ENCODE measurements at regions not wholly inside any gene's neighbourhood (a gene's known extent, or its start where the extent isn't known, plus 50 kb on each side); places are given as distances from the start of the nearest gene placed in this dataset.
"Not testable (repeated sequence)": the region's sequence is repeated elsewhere in the genome, so short reads cannot be mapped to it uniquely, and the experiment has no call there.

DNA sequence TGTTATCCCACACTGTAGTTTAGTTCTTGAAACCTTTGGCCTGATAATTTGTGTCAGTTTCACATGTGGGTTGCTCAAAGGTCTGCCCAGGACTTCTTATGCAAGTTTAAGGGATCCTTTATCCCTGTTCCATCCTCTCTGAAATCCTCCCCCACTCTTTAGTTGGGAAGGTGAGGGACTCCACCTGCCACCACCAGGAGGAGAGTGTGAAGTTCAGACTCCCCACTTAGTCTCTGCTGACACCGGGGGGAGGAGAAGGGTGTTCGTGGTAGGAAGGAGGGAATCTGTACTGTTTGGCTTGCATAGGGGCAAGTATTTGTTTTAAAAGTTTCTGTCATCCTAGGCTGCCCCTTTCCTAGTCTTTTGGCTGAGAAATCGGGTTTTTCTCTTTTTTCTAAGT lies 211.8 kb downstream of the PPP4R3C start:
- CTCF ChIA-PET, result no interaction called here
- POLR2A ChIA-PET, result no interaction called here
- TF ChIP-seq, protein P1, sequence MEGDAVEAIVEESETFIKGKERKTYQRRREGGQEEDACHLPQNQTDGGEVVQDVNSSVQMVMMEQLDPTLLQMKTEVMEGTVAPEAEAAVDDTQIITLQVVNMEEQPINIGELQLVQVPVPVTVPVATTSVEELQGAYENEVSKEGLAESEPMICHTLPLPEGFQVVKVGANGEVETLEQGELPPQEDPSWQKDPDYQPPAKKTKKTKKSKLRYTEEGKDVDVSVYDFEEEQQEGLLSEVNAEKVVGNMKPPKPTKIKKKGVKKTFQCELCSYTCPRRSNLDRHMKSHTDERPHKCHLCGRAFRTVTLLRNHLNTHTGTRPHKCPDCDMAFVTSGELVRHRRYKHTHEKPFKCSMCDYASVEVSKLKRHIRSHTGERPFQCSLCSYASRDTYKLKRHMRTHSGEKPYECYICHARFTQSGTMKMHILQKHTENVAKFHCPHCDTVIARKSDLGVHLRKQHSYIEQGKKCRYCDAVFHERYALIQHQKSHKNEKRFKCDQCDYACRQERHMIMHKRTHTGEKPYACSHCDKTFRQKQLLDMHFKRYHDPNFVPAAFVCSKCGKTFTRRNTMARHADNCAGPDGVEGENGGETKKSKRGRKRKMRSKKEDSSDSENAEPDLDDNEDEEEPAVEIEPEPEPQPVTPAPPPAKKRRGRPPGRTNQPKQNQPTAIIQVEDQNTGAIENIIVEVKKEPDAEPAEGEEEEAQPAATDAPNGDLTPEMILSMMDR (IDR thresholded peaks at IDR 0.05; ENCODE audit: control extremely low read depth, extremely low read depth, low read depth, missing control alignments), result no peak
- DNase-seq (ENCODE audit: extremely low spot score), result no peak

DNA sequence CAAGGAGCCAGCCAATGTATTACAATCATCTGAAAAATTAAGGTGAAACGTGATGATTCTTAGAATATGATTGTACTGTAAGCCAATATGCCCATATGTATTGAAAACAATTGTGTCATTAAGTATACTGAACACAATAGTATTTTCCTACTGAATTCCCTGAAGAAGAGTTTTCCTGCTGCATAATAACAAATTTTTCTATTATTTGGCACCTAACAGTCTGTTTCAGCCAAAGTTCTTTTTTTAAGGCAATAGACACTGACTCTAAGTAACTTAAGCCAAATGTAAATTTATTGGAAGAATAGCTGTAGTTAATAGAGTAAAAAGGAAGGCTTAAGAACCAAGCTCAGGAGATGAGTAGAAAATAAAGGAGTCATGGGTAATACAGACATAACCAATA lies 220.6 kb downstream of the PPP4R3C start:
- ChIA-PET POLR2A (no interaction called here), CTCF (no interaction called here)
- TF ChIP-seq, protein P1 (IDR thresholded peaks at IDR 0.05; ENCODE audit: control extremely low read depth, extremely low read depth, low read depth, missing control alignments), result no peak
- no peak for DNase-seq (ENCODE audit: extremely low spot score)

DNA sequence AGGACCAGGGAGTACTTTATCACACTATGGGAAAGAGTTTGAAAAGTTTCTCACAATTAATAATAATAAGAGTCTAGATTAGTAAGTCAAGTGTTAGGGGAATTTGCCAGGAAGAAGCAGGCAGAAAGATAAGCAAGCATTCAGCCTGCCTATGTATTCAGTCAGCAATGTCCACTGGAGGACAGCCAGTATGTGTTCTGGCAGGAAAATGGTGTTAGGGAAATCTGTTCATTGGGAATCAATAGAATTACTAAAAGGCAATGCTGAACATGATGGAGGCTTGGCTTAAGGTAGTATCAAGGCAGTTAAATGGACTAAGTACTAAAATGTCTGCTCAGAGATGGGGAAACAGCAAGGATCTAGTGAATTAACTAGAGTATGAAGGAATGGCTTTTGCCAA lies 221.2 kb downstream of the PPP4R3C start:
- ChIA-PET CTCF (no interaction called here), POLR2A (no interaction called here)
- DNase-seq (ENCODE audit: extremely low spot score), result no peak
- TF ChIP-seq, protein P1 (IDR thresholded peaks at IDR 0.05; ENCODE audit: control extremely low read depth, extremely low read depth, low read depth, missing control alignments), result no peak

DNA sequence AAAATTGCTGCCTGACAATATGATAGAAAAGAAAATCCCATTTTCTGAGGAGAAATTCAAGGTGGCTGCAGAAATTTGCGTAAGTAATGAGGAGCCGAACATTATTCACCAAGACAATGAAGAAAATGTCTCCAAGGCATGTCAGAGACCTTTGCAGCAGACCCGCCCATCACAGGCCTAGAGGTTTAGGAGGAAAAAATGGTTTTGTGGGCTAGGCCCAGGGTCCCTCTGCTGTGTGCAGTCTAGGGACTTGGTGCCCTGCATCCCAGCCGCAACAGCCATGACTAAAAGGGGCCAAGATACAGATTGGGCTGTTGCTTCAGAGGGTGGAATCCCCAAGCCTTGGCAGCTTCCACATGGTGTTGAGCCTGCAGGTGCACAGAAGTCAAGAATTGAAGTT lies 223.1 kb downstream of the PPP4R3C start:
- CTCF ChIA-PET; POLR2A ChIA-PET; DNase-seq (ENCODE audit: extremely low spot score): not testable (repeated sequence)

DNA sequence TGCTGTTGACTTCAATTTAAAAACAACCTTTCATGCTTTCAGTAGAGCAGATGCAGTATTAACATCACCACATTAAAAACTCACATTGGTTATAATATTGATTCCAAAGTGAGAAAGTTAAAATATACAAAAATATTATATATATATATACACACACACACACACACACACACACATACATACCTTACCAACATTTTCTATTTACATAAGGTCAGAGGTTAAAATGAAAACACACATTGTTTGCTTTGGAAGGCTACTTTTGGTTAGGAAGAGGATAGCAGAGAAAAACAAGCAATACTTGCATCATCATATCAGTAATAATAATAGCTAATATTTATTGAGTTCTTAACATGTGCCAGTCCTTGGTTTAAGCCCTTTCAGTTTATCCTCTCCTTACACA lies 226.5 kb downstream of the PPP4R3C start:
- no peak for DNase-seq (ENCODE audit: extremely low spot score)
- ChIA-PET POLR2A (no interaction called here), CTCF (no interaction called here)
- TF ChIP-seq, protein P1 (IDR thresholded peaks at IDR 0.05; ENCODE audit: control extremely low read depth, extremely low read depth, low read depth, missing control alignments), result no peak

DNA sequence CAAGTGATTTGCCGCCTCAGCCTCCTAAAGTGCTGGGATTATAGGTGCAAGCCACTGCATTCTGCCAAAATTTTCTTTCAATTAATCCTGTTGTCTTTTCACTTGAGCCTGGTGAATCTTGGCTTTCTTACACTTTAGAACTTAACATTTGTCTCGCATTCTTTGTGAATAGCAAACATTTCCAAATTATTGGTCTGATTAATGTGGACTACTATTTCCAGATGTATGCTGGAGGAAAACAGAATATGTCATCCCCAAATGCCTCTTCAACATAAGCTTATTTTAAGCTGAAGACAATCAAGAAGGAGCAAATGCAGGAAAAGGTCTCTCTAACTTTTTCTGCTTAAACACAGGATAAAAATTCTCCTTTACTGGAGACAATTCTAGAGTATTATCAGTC lies 233.4 kb downstream of the PPP4R3C start:
- no peak for DNase-seq (ENCODE audit: extremely low spot score)
- POLR2A ChIA-PET, result no interaction called here
- CTCF ChIA-PET, result no interaction called here
- TF ChIP-seq, protein P1 (IDR thresholded peaks at IDR 0.05; ENCODE audit: control extremely low read depth, extremely low read depth, low read depth, missing control alignments), result no peak

DNA sequence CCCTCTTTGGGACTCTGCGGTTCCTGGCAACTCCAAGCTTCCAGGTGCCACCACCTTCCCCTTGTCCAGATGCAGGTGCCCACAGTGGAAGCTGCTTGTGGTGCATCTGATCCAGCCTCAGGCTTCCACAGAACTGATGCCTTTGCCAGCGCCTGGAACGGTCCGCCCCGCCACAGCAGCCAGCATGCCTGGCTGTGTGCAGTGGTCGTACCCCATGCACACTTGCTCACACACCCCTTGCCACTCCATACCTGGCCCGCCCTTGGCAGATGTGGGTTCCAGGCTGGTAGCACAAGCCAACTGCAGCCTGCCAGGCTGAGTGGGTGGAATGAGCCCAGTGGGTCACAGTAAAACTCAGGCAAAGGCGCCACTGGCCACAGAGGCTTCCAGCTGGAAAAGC lies 240.5 kb downstream of the PPP4R3C start:
- TF ChIP-seq, protein P1 (IDR thresholded peaks at IDR 0.05; ENCODE audit: control extremely low read depth, extremely low read depth, low read depth, missing control alignments), result no peak
- ChIA-PET POLR2A (no interaction called here), CTCF (no interaction called here)
- DNase-seq (ENCODE audit: extremely low spot score), result no peak

Measured in GM10248 (cell line).